Right atrium auricular region (tissue), 2 donors: ENCODE measurements at regions not wholly inside any gene's neighbourhood (a gene's known extent, or its start where the extent isn't known, plus 50 kb on each side); places are given as distances from the start of the nearest gene placed in this dataset.

Experiments used
- DNase-seq: peaks from one replicate; pipeline ENCODE4 v3.0.0-alpha.2; 2019; ENCODE audit warnings: low spot score
- H3K27ac ChIP-seq, 2 donors: fragments of 200-600 bp; sonication (generic); 1 replicate in 1 of 2; 2 replicates in 1 of 2; pipeline ENCODE4 v1.5.1; 2016 to 2019
- H3K27me3 ChIP-seq, 2 donors: fragments of 200-600 bp; sonication (generic); one replicate each; pipeline versions ENCODE4 v1.5.1 to v1.6.0; 2017 to 2019
- H3K36me3 ChIP-seq: fragments of 200-600 bp; sonication (generic); one replicate; pipeline ENCODE4 v1.5.1; 2016
- H3K4me1 ChIP-seq, 2 donors: fragments of 200-600 bp; sonication (generic); one replicate each; pipeline versions ENCODE4 v1.5.1 to v1.6.0; 2017 to 2019
- H3K4me3 ChIP-seq, 2 donors: fragments of 200-600 bp; sonication (generic); 1 replicate in 1 of 2; 2 replicates in 1 of 2; pipeline ENCODE4 v1.5.1; 2017 to 2019; ENCODE audit warnings: mild to moderate bottlenecking in 1 of 2, moderate library complexity in 1 of 2
- H3K9me3 ChIP-seq, 2 donors: fragments of 200-600 bp; sonication (generic); one replicate each; pipeline ENCODE4 v1.5.1; 2019
- CTCF ChIP-seq, 2 donors: fragments of 200-600 bp; sonication (generic); IDR thresholded peaks; one replicate each; pipeline ENCODE4 v1.5.1; 2019; ENCODE audit warnings: antibody characterized with exemption in 2 of 2

- H3K27ac ChIP-seq, result no peak overlapping the region
- no peaks in the 10 kb centered on the region for H3K27me3 ChIP-seq
- H3K36me3 ChIP-seq, result no peaks in the 10 kb centered on the region
- H3K9me3 ChIP-seq, result no peaks in the 10 kb centered on the region
- DNase-seq, result no peak
- no peaks in the 10 kb centered on the region for H3K4me1 ChIP-seq
- H3K4me3 ChIP-seq, result no peak overlapping the region
- TF ChIP-seq CTCF (IDR thresholded peaks at IDR 0.05), result no peak
Measured at GRCh38 chr3:148235566-148235965, 462.1 kb upstream of the AGTR1 start.

- H3K9me3 ChIP-seq, result no peaks in the 10 kb centered on the region
- TF ChIP-seq CTCF (IDR thresholded peaks at IDR 0.05), result no peak
- no peak for DNase-seq
Measured at GRCh38 chr3:148238421-148238821, 459.3 kb upstream of the AGTR1 start.

GRCh38 chr3:148240351-148240750 is 457.4 kb upstream of the AGTR1 start:
- no peaks in the 10 kb centered on the region for H3K9me3 ChIP-seq
- H3K27ac ChIP-seq, result no peak overlapping the region
- H3K4me3 ChIP-seq, result no peak overlapping the region
- no peak for DNase-seq
- no peaks in the 10 kb centered on the region for H3K36me3 ChIP-seq
- no peaks in the 10 kb centered on the region for H3K27me3 ChIP-seq
- TF ChIP-seq CTCF (IDR thresholded peaks at IDR 0.05), result no peak
- H3K4me1 ChIP-seq, result no peaks in the 10 kb centered on the region

More at GRCh38 chr3:148238421-148238821, 459.3 kb upstream of the AGTR1 start:
- no peak overlapping the region for H3K4me3 ChIP-seq
- no peak overlapping the region for H3K27ac ChIP-seq
- H3K27me3 ChIP-seq, result no peaks in the 10 kb centered on the region
- no peaks in the 10 kb centered on the region for H3K4me1 ChIP-seq
- no peaks in the 10 kb centered on the region for H3K36me3 ChIP-seq

- H3K27ac ChIP-seq, result no peak overlapping the region
- no peak for TF ChIP-seq CTCF (IDR thresholded peaks at IDR 0.05)
- no peak overlapping the region for H3K4me3 ChIP-seq
- H3K27me3 ChIP-seq, result no peaks in the 10 kb centered on the region
- no peak for DNase-seq
- H3K4me1 ChIP-seq, result no peaks in the 10 kb centered on the region
- no peaks in the 10 kb centered on the region for H3K9me3 ChIP-seq
- H3K36me3 ChIP-seq, result no peaks in the 10 kb centered on the region
Measured at GRCh38 chr3:148243609-148244008, 454.1 kb upstream of the AGTR1 start.

- Histone ChIP-seq H3K9me3 (no peaks in the 10 kb centered on the region), H3K4me1 (no peaks in the 10 kb centered on the region), H3K27ac (no peak overlapping the region), H3K36me3 (no peaks in the 10 kb centered on the region), H3K27me3 (no peaks in the 10 kb centered on the region), H3K4me3 (no peak overlapping the region)
- DNase-seq, result no peak
- no peak for TF ChIP-seq CTCF (IDR thresholded peaks at IDR 0.05)
Measured at GRCh38 chr3:148246291-148246923, 451.3 kb upstream of the AGTR1 start.

- H3K27ac ChIP-seq, result no peak overlapping the region
- no peak for TF ChIP-seq CTCF (IDR thresholded peaks at IDR 0.05)
- no peaks in the 10 kb centered on the region for H3K4me1 ChIP-seq
- no peak overlapping the region for H3K4me3 ChIP-seq
- no peaks in the 10 kb centered on the region for H3K36me3 ChIP-seq
- no peak for DNase-seq
- no peaks in the 10 kb centered on the region for H3K9me3 ChIP-seq
- H3K27me3 ChIP-seq, result no peaks in the 10 kb centered on the region
Measured at GRCh38 chr3:148253713-148254112, 444.0 kb upstream of the AGTR1 start.
